Lower leg skin (tissue), 4 donors: ENCODE measurements at regions not wholly inside any gene's neighbourhood (a gene's known extent, or its start where the extent isn't known, plus 50 kb on each side); places are given as distances from the start of the nearest gene placed in this dataset.

Source experiments
- DNase-seq, 2 donors: peaks; one replicate each; pipeline ENCODE4 v3.0.0-alpha.2; 2019; ENCODE audit warnings: low spot score in 2 of 2
- H3K4me3 ChIP-seq: fragments of 200-600 bp; sonication (generic); 2 replicates; pipeline ENCODE4 v1.5.1; 2017; ENCODE audit warnings: mild to moderate bottlenecking, low read depth; ENCODE audit not compliant: poor library complexity, severe bottlenecking
- POLR2A ChIP-seq, 2 donors: fragments of 450-650 bp; IDR thresholded peaks; one replicate each; pipeline ENCODE4 v1.6.1; 2016 to 2017; ENCODE audit warnings: antibody characterized with exemption in 2 of 2, mild to moderate bottlenecking in 1 of 2, moderate library complexity in 1 of 2
- WGBS, 2 donors: methylation state at CpG; one replicate each; pipeline ENCODE4 v1.1.5; 2018; 5-methylcytosine and 5-hydroxymethylcytosine counted together
- intact Hi-C: fragments of 100-400 bp; cut with DNase I; formaldehyde crosslinking; loops from one replicate; pipeline ENCODE4 v1.15.0; 2023; ENCODE audit warnings: low total_unique reads
- TF ChIP-seq, protein P1 (sequence below), 3 donors: fragments of 450-650 bp; IDR thresholded peaks; one replicate each; pipeline ENCODE4 v1.5.1; 2016; ENCODE audit warnings: antibody characterized with exemption in 3 of 3, mild to moderate bottlenecking in 3 of 3, moderate library complexity in 2 of 3

DNA sequence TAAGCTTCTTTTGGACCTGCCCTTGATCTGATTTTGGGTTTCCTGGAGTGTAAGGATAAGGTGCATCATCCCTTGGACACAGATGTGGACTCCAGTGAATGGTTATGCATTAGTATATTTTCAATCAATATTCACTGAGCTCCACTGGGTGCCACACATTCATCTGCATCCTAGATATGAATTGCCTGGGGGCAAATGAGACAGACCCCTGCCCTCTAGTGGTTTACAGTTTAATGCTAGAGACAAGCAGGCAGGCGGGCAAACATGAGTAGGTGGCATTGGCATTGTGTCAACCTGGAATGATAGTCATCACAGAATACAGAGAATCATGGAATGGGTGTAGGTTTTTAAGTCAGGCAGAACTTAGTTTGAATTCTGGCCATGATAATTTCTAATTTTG lies 252.5 kb upstream of the SOX14 start:
- no peak for DNase-seq
- 71 to 75% methylated on average over 1 of the region's 1 CpG for WGBS, 2 donors
- H3K4me3 ChIP-seq, result no peak overlapping the region
- intact Hi-C loops, result no loop called here
- TF ChIP-seq, protein P1, sequence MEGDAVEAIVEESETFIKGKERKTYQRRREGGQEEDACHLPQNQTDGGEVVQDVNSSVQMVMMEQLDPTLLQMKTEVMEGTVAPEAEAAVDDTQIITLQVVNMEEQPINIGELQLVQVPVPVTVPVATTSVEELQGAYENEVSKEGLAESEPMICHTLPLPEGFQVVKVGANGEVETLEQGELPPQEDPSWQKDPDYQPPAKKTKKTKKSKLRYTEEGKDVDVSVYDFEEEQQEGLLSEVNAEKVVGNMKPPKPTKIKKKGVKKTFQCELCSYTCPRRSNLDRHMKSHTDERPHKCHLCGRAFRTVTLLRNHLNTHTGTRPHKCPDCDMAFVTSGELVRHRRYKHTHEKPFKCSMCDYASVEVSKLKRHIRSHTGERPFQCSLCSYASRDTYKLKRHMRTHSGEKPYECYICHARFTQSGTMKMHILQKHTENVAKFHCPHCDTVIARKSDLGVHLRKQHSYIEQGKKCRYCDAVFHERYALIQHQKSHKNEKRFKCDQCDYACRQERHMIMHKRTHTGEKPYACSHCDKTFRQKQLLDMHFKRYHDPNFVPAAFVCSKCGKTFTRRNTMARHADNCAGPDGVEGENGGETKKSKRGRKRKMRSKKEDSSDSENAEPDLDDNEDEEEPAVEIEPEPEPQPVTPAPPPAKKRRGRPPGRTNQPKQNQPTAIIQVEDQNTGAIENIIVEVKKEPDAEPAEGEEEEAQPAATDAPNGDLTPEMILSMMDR (IDR thresholded peaks at IDR 0.05), result no peak
- no peak for TF ChIP-seq POLR2A (IDR thresholded peaks at IDR 0.05)

DNA sequence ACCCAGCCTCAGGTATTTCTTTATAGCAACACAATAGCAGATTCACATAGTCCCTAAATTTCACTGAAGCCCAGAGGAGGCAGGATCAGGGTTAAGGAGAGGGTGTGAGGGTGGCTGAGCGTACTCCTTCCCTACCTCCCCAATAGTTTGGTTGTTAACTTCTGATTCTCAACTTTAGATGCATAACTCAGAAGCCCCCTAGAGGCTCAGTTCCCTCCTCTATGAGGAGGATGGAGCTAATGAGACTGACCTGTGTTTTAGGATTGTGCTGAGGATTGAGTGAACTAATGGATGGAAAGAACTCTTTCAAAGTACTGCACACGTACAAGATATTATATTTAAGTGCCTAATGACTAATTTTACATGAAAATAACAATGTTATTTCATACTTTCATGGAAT lies 249.3 kb upstream of the SOX14 start:
- no peak for DNase-seq
- intact Hi-C loops, result no loop called here
- TF ChIP-seq, protein P1 (IDR thresholded peaks at IDR 0.05), result no peak
- no peak for TF ChIP-seq POLR2A (IDR thresholded peaks at IDR 0.05)
- no peak overlapping the region for H3K4me3 ChIP-seq
- 47 to 55% methylated on average over 2 of the region's 2 CpGs for WGBS, 2 donors

DNA sequence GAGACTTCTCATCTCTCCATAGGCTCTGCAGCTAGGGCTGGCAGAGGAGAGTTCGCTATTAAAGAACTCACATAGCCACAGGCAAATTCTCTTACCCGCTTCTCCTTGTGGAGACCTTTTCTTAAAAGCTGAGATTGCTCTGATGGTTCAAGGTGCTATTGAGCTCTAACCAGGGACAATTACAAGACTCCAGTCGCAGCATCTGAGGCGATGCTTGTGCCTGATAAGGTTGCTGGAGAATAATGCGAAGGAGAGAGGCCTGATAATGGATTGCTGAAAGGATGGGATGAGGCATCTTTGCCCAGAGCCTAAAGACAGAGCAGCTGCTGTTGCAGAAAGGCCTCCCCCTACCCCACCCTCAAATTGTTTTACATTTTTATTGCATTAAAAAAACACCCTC lies 244.5 kb upstream of the SOX14 start:
- DNase-seq, result no peak
- no peak overlapping the region for H3K4me3 ChIP-seq
- intact Hi-C loops, result no loop called here
- TF ChIP-seq, protein P1 (IDR thresholded peaks at IDR 0.05), result no peak
- 38 to 47% methylated on average over 5 of the region's 5 CpGs for WGBS, 2 donors

DNA sequence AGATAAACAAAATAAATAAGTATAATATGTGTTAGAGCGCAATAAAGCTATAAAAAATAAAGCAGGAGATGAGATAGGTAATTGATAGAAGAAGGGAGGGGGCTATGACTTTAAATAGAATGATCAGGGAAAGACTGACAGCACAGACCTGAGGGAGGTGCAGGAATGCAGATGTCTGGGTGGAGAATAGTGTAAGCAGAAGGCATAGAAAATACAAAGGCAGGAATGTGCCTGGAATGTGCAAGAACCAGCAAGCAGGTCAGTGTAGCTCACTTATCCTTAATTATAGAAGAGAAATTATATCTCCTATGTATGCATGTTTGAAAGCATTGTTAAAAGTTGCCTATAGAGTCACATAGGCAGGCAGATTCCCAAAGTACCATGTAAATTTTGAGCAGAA lies 239.4 kb upstream of the SOX14 start:
- H3K4me3 ChIP-seq, result no peak overlapping the region
- WGBS, 2 donors, result 88 to 97% methylated on average over 1 of the region's 1 CpG
- TF ChIP-seq, protein P1 (IDR thresholded peaks at IDR 0.05), result no peak
- TF ChIP-seq POLR2A (IDR thresholded peaks at IDR 0.05), result no peak
- DNase-seq, result no peak
- intact Hi-C loops, result no loop called here

DNA sequence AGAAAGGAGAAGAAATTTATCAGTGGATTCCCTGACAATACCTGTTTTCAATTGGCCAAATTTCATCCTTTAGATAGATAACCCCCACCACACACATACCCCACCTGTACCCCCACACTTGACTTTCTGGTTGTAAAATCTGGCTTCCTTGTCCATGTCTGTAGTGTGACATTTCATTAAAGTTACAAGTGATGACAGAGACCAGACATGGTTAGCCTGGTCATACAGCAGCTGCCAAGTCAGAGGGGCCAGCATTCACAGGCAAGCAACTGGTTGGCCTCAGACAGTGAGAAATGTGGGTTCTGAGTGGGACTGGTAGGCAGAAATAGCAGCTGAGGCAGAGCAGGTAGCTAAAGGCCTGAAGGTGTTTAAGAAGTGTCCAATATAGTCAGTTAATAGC lies 238.6 kb upstream of the SOX14 start:
- no peak overlapping the region for H3K4me3 ChIP-seq
- intact Hi-C loops, result no loop called here
- TF ChIP-seq, protein P1 (IDR thresholded peaks at IDR 0.05), result no peak
- no peak for TF ChIP-seq POLR2A (IDR thresholded peaks at IDR 0.05)
- no peak for DNase-seq

DNA sequence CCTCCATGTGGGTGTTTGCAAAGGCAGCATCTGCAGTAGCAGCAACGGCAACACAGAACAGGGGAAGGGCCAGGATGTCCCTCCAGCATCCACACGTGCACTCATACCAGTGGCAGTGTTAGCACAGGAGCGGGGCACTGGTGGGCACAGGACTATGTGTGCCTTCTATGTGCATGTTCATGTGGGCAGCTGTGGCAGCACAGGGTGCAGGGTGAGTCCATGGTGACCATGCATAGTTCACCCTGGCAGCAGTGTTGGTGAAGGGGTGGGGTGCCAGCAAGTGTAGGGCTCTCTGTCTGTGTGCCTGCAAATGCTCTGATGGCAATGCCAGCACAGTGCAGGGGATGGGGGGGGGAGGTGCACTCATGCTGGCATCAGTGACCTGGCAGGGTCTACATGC lies 222.1 kb upstream of the SOX14 start:
- no peak for DNase-seq
- intact Hi-C loops, result no loop called here
- TF ChIP-seq, protein P1 (IDR thresholded peaks at IDR 0.05), result no peak
- TF ChIP-seq POLR2A (IDR thresholded peaks at IDR 0.05), result no peak
- WGBS, 2 donors, result 88 to 92% methylated on average over 3 of the region's 3 CpGs
- no peak overlapping the region for H3K4me3 ChIP-seq
